MM.1S (cell line): ENCODE measurements at regions not wholly inside any gene's neighbourhood (a gene's known extent, or its start where the extent isn't known, plus 50 kb on each side); places are given as distances from the start of the nearest gene placed in this dataset.

Experiments
- DNase-seq: peaks from one replicate; pipeline ENCODE4 v3.0.0-alpha.2; 2015
- H2AFZ ChIP-seq: fragments of 300-600 bp; sonication (generic); 2 replicates; pipeline ENCODE4 v1.6.0; 2016; ENCODE audit warnings: antibody characterized with exemption, low read length
- H3F3A ChIP-seq: fragments of 300-600 bp; sonication (generic); 2 replicates; pipeline ENCODE4 v1.6.1; 2016; ENCODE audit warnings: mild to moderate bottlenecking, antibody characterized with exemption, low read length, moderate library complexity, mixed read lengths; ENCODE audit not compliant: insufficient read depth
- H3K27ac ChIP-seq: fragments of 300-600 bp; sonication (generic); 2 replicates; pipeline ENCODE4 v1.5.1; 2016; ENCODE audit warnings: mild to moderate bottlenecking, low read length
- H3K27me3 ChIP-seq: fragments of 300-600 bp; sonication (generic); replicated peaks from 2 replicates; pipeline ENCODE4 v1.6.0; 2016; ENCODE audit warnings: low read length; ENCODE audit not compliant: insufficient read depth
- H3K36me3 ChIP-seq: fragments of 300-600 bp; sonication (generic); replicated peaks from 2 replicates; pipeline ENCODE4 v1.6.1; 2016; ENCODE audit warnings: mild to moderate bottlenecking, low read length, mixed read lengths; ENCODE audit not compliant: insufficient read depth
- H3K4me1 ChIP-seq: fragments of 300-600 bp; sonication (generic); 2 replicates; pipeline ENCODE4 v1.6.1; 2016; ENCODE audit warnings: low read length, mixed read lengths
- H3K4me2 ChIP-seq: fragments of 300-600 bp; sonication (generic); 2 replicates; pipeline ENCODE4 v1.6.0; 2016; ENCODE audit warnings: low read depth, low read length
- H3K4me3 ChIP-seq: fragments of 300-600 bp; sonication (generic); 2 replicates; pipeline ENCODE4 v1.5.1; 2016; ENCODE audit warnings: low read length, mixed read lengths
- H3K79me2 ChIP-seq: fragments of 300-600 bp; sonication (generic); 2 replicates; pipeline ENCODE4 v1.6.1; 2016; ENCODE audit warnings: mixed run types, low read length, mixed read lengths
- H3K9ac ChIP-seq: fragments of 300-600 bp; sonication (generic); 2 replicates; pipeline ENCODE4 v1.6.1; 2016; ENCODE audit warnings: low read length, mixed read lengths
- H3K9me2 ChIP-seq: fragments of 300-600 bp; sonication (generic); replicated peaks from 2 replicates; pipeline ENCODE4 v1.6.1; 2016; ENCODE audit warnings: mild to moderate bottlenecking, low read length, mixed read lengths; ENCODE audit not compliant: insufficient read depth
- H3K9me3 ChIP-seq: fragments of 300-600 bp; sonication (generic); replicated peaks from 2 replicates; pipeline ENCODE4 v1.6.1; 2016; ENCODE audit warnings: mild to moderate bottlenecking, low read length, mixed read lengths; ENCODE audit not compliant: insufficient read depth
- H4K20me1 ChIP-seq: fragments of 300-600 bp; sonication (generic); 2 replicates; pipeline ENCODE4 v1.6.1; 2016; ENCODE audit warnings: mild to moderate bottlenecking, low read length, moderate library complexity, mixed read lengths; ENCODE audit not compliant: insufficient read depth
- CTCF ChIP-seq: fragments of 300-600 bp; sonication (generic); IDR thresholded peaks from 2 replicates; pipeline ENCODE4 v1.5.1; 2016; ENCODE audit warnings: antibody characterized with exemption, low read length, mixed read lengths
- EZH2 ChIP-seq: fragments of 300-600 bp; sonication (generic); optimal IDR thresholded peaks from 2 replicates; pipeline ENCODE3; 2017; ENCODE audit warnings: low read depth, mild to moderate bottlenecking, antibody characterized with exemption, low read length, mixed read lengths
- EZH2phosphoT487 ChIP-seq: fragments of 300-600 bp; sonication (generic); IDR thresholded peaks from 2 replicates; pipeline ENCODE4 v1.6.1; 2018; ENCODE audit warnings: antibody characterized with exemption, low read length

- H3K4me3 ChIP-seq = no peak overlapping the region
- no peak overlapping the region for H3K9ac ChIP-seq
- no peak overlapping the region for H2AFZ ChIP-seq
- H3K4me1 ChIP-seq = no peaks in the 10 kb centered on the region
- H3K9me2 ChIP-seq = no peaks in the 10 kb centered on the region
- H3K27ac ChIP-seq = no peak overlapping the region
- H3F3A ChIP-seq = no peaks in the 10 kb centered on the region
- TF ChIP-seq EZH2phosphoT487 (no peak), EZH2 (no peak), CTCF (no peak)
- no peaks in the 10 kb centered on the region for H3K36me3 ChIP-seq
- H3K79me2 ChIP-seq = no peaks in the 10 kb centered on the region
- H3K9me3 ChIP-seq = no peaks in the 10 kb centered on the region
- no peak overlapping the region for H3K4me2 ChIP-seq
- no peaks in the 10 kb centered on the region for H4K20me1 ChIP-seq
- no peaks in the 10 kb centered on the region for H3K27me3 ChIP-seq
- no peak for DNase-seq
Observed at GRCh38 chr5:125654392-125654791, 768.8 kb upstream of the GRAMD2B start.

GRCh38 chr5:125655156-125655555 lies 768.1 kb upstream of the GRAMD2B start:
- no peak overlapping the region for H3K9ac ChIP-seq
- H3K79me2 ChIP-seq = no peaks in the 10 kb centered on the region
- no peak for TF ChIP-seq EZH2
- TF ChIP-seq CTCF = no peak
- TF ChIP-seq EZH2phosphoT487 = no peak
- H2AFZ ChIP-seq = no peak overlapping the region
- H3K27me3 ChIP-seq = no peaks in the 10 kb centered on the region
- no peaks in the 10 kb centered on the region for H3F3A ChIP-seq
- no peak for DNase-seq
- H3K36me3 ChIP-seq = no peaks in the 10 kb centered on the region
- H3K4me1 ChIP-seq = no peaks in the 10 kb centered on the region
- no peaks in the 10 kb centered on the region for H4K20me1 ChIP-seq
- H3K4me2 ChIP-seq = no peak overlapping the region
- H3K9me2 ChIP-seq = no peaks in the 10 kb centered on the region
- no peaks in the 10 kb centered on the region for H3K9me3 ChIP-seq
- no peak overlapping the region for H3K27ac ChIP-seq
- H3K4me3 ChIP-seq = no peak overlapping the region

- Histone ChIP-seq H3F3A (no peaks in the 10 kb centered on the region), H3K4me1 (no peaks in the 10 kb centered on the region), H3K9ac (no peak overlapping the region), H3K27ac (no peak overlapping the region), H3K4me2 (no peak overlapping the region), H3K9me3 (no peaks in the 10 kb centered on the region), H3K36me3 (no peaks in the 10 kb centered on the region), H4K20me1 (no peaks in the 10 kb centered on the region), H3K9me2 (no peaks in the 10 kb centered on the region), H3K79me2 (no peaks in the 10 kb centered on the region), H3K27me3 (no peaks in the 10 kb centered on the region), H3K4me3 (no peak overlapping the region), H2AFZ (no peak overlapping the region)
- TF ChIP-seq EZH2phosphoT487 = no peak
- no peak for TF ChIP-seq CTCF
- TF ChIP-seq EZH2 = no peak
- no peak for DNase-seq
Observed at GRCh38 chr5:125657936-125658335, 765.3 kb upstream of the GRAMD2B start.
